ENCODE measurements at regions not wholly inside any gene's neighbourhood (a gene's known extent, or its start where the extent isn't known, plus 50 kb on each side); places are given as distances from the start of the nearest gene placed in this dataset.
"Not testable (repeated sequence)": the region's sequence is repeated elsewhere in the genome, so short reads cannot be mapped to it uniquely, and the experiment has no call there.

DNA sequence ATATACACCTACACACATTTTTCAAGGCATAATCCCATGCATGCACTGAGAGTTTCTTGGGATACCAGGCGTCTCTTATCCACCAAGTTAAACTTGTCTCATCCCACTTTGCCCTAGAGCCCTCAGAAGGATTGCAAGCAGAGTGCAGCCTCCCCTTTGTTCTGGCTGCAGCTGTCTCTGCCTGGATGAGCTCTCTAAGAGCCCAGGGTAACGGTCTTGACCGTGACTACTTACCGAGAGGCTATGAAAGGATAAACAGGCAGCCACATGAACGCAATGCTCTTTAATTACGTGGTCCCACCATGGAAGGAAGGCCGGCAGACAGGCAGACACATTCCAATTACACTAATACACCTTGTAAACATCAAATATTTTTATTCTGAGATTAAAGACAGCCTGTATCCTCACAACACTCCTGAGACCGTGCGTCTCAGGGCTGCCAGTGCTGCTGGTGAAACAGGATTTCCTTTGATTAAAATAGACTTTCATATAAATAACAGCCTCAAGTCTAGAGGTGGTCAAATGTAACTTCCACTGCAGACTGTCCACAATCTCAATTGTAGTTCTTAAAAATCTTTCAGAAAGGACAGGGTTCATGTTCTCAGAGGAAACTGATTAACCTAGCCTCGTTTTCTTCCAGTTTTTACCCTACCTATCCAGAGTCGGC lies 210.0 kb upstream of the PRDM1 start:
- DNase-seq (ENCODE audit: low spot score), result no peak
- intact Hi-C loops (cut with micrococcal nuclease), result no loop called here
- peaks cover 21% of the 10 kb centered on the region for H3K27me3 Mint-ChIP-seq (ENCODE audit: insufficient read depth)
- H3K27ac Mint-ChIP-seq, result no peak overlapping the region
- H3K4me1 Mint-ChIP-seq (ENCODE audit: low read depth), result peaks cover 35% of the 10 kb centered on the region
- no peak overlapping the region for H3K4me3 Mint-ChIP-seq
- peaks cover 8% of the 10 kb centered on the region for H3K9me3 Mint-ChIP-seq
- peaks cover 10% of the 10 kb centered on the region for H3K36me3 Mint-ChIP-seq (ENCODE audit: low read depth)

- no peak overlapping the region for H3K4me3 Mint-ChIP-seq
Observed at GRCh38 chr6:105874835-105875626, 211.1 kb upstream of the PRDM1 start.

DNA sequence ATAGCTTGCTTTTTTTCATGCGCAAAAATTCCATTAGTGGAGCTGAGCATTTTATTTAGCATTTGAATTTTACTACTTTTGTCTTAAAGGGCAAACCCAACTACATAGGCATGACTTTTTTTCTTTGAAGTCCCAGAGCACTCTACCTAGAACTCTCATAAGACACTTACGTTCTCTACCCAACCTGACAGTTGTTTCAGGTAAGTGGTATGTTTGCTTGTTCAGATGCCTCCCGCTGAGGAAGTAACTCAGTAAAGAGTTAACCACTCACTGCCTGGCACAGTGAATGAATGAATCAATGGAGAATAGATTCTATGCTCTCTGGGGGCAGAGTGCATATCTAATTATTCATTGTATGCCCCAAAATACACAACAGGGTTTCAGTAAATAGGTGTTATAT lies 212.3 kb upstream of the PRDM1 start:
- H3K4me3 Mint-ChIP-seq, result no peak overlapping the region
- peaks cover 14% of the 10 kb centered on the region for H3K27me3 Mint-ChIP-seq (ENCODE audit: insufficient read depth)
- no peak overlapping the region for H3K27ac Mint-ChIP-seq
- H3K36me3 Mint-ChIP-seq (ENCODE audit: low read depth), result peaks cover 12% of the 10 kb centered on the region
- DNase-seq (ENCODE audit: low spot score), result no peak
- peaks cover 8% of the 10 kb centered on the region for H3K9me3 Mint-ChIP-seq
- intact Hi-C loops (cut with micrococcal nuclease), result loop anchor here (1.0 kb wide), 3 partner anchors 63 to 225 kb away; no protein-coding TSS in a partner anchor
- H3K4me1 Mint-ChIP-seq (ENCODE audit: low read depth), result peaks cover 15% of the 10 kb centered on the region

More at GRCh38 chr6:105874835-105875626, 211.1 kb upstream of the PRDM1 start:
- Mint-ChIP-seq H3K9me3 (peaks cover 8% of the 10 kb centered on the region), H3K4me1 (ENCODE audit: low read depth) (peaks cover 26% of the 10 kb centered on the region), H3K36me3 (ENCODE audit: low read depth) (peaks cover 12% of the 10 kb centered on the region), H3K27ac (no peak overlapping the region), H3K27me3 (ENCODE audit: insufficient read depth) (peaks cover 14% of the 10 kb centered on the region)
- DNase-seq (ENCODE audit: low spot score), result no peak
- intact Hi-C loops (cut with micrococcal nuclease), result no loop called here

DNA sequence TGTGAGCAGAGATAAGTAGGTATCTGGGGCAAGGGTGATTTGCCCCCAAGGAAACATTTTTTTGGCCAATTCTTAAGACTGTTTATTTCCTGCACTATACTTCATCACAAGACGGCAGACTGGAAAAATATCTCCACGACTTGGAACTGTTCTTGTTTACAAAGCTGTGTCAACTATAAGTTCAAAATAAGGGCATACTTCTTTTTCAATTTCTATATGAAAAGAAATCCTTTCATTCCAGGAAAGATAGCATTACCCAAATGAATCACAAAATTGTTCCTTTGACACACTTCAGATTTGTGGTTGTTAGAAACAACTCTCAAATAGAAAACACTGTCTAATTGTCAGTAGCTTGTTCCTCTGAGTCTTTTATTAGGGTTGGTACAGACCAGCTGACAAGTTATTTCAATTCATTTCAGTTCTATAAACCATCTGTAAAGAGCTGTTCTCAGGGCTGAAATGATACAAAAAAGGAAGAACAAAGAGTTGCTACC lies 212.9 kb upstream of the PRDM1 start:
- H3K4me1 Mint-ChIP-seq (ENCODE audit: low read depth), result peaks cover 15% of the 10 kb centered on the region
- intact Hi-C loops (cut with micrococcal nuclease), result loop anchor here (1.0 kb wide), 3 partner anchors 63 to 225 kb away; no protein-coding TSS in a partner anchor
- peaks cover 8% of the 10 kb centered on the region for H3K9me3 Mint-ChIP-seq
- H3K27ac Mint-ChIP-seq, result no peak overlapping the region
- no peak for DNase-seq (ENCODE audit: low spot score)
- peaks cover 14% of the 10 kb centered on the region for H3K27me3 Mint-ChIP-seq (ENCODE audit: insufficient read depth)
- H3K36me3 Mint-ChIP-seq (ENCODE audit: low read depth), result peaks cover 10% of the 10 kb centered on the region
- no peak overlapping the region for H3K4me3 Mint-ChIP-seq

- Mint-ChIP-seq H3K4me3 (no peak overlapping the region), H3K27ac (no peak overlapping the region), H3K36me3 (ENCODE audit: low read depth) (peaks cover 10% of the 10 kb centered on the region), H3K27me3 (ENCODE audit: insufficient read depth) (peaks cover 11% of the 10 kb centered on the region), H3K9me3 (peaks cover 16% of the 10 kb centered on the region), H3K4me1 (ENCODE audit: low read depth) (peaks cover 15% of the 10 kb centered on the region)
- DNase-seq (ENCODE audit: low spot score), result no peak
- intact Hi-C loops (cut with micrococcal nuclease), result no loop called here
Observed at GRCh38 chr6:105872249-105872648, 213.9 kb upstream of the PRDM1 start.

DNA sequence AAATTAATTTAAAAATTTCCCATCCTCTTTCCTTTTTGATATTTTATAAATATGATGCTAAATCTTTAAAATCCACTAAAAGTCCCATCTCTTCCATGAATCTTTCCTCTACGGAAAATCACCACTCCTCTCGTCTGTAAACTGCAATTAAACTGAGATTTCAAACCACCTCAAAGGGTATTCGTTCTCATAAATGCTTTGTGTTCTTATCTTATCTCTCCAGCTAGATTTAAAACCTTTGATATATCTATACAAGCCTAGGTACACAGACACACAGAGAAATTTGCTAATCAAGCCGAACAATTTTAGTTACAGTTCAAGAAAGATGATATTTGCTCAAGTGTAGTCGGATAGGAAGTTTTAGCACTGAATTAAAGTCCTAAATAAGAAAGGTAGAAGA lies 214.6 kb upstream of the PRDM1 start:
- H3K27me3 Mint-ChIP-seq (ENCODE audit: insufficient read depth), result peaks cover 8% of the 10 kb centered on the region
- peaks cover 13% of the 10 kb centered on the region for H3K4me1 Mint-ChIP-seq (ENCODE audit: low read depth)
- peaks cover 15% of the 10 kb centered on the region for H3K9me3 Mint-ChIP-seq
- intact Hi-C loops (cut with micrococcal nuclease), result no loop called here
- H3K4me3 Mint-ChIP-seq, result no peak overlapping the region
- peaks cover 10% of the 10 kb centered on the region for H3K36me3 Mint-ChIP-seq (ENCODE audit: low read depth)
- H3K27ac Mint-ChIP-seq, result no peak overlapping the region
- DNase-seq (ENCODE audit: low spot score), result no peak

DNA sequence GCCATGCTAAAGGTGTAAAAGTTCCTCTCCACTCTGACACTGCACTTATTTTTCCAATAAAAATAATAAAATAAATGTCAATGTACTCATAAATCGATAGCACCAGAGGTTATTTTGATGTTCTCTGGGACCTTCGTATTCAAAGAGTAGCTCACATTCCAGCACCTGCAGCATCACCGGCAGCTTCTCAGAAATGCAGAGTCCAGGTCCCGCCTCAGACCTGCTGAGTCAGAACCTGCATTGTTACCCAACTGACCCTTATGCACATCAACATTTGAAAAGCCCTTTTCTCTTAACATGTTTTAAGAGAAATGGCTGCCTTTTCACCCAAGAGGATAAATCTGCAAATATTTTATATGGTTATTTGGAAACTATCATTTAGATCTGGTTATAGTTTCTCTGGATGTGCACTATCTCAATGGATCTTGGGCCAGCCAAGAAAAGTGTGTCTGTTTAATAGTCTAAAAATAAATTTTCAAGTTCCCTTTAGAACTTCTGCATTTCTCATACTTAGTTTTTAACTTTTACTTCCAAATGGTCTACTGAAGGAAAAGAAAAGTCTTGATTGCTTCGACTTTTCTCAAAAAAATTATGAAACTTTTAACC lies 216.2 kb upstream of the PRDM1 start:
- H3K36me3 Mint-ChIP-seq (ENCODE audit: low read depth), result peaks cover 17% of the 10 kb centered on the region
- peaks cover 16% of the 10 kb centered on the region for H3K27me3 Mint-ChIP-seq (ENCODE audit: insufficient read depth)
- peaks cover 12% of the 10 kb centered on the region for H3K4me1 Mint-ChIP-seq (ENCODE audit: low read depth)
- intact Hi-C loops (cut with micrococcal nuclease), result no loop called here
- H3K27ac Mint-ChIP-seq, result no peak overlapping the region
- H3K4me3 Mint-ChIP-seq, result no peak overlapping the region
- no peak for DNase-seq (ENCODE audit: low spot score)
- H3K9me3 Mint-ChIP-seq, result peaks cover 21% of the 10 kb centered on the region

DNA sequence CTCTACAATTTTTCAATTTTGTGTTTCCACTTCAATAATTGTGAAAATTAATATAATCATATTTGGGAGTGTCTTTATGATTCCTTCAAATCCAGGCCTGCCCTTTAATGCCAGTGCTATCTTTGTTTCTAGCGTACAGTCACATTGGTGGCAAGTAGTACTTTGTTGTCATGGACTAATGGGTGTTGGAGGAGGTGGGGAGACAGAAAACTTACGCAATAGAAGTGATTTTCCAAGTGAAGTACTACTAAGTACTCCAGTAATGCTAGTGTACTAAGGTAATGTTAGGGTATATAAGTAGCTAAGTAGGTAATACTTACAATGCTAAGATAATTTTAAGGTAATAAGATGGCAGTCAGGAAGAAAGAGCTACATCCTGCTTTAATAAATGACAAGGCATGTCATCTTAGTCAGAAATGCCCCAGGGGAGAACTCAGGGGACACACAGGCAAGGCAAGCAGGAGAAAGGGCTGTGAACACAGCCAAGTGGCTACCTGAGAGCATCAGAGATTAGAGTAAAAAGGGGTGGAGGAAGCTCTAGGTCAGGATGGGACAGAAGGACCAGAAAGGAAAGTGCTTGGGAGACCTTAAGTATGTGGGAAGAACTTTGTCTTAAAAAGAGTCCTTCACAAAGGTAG lies 217.2 kb upstream of the PRDM1 start:
- Mint-ChIP-seq H3K9me3 (peaks cover 21% of the 10 kb centered on the region), H3K36me3 (ENCODE audit: low read depth) (peaks cover 17% of the 10 kb centered on the region), H3K4me1 (ENCODE audit: low read depth) (peaks cover 11% of the 10 kb centered on the region), H3K4me3 (no peak overlapping the region), H3K27ac (no peak overlapping the region), H3K27me3 (ENCODE audit: insufficient read depth) (peaks cover 20% of the 10 kb centered on the region)
- intact Hi-C loops (cut with micrococcal nuclease), result no loop called here
- DNase-seq (ENCODE audit: low spot score), result no peak

- DNase-seq (ENCODE audit: low spot score), result no peak
- Mint-ChIP-seq H3K4me1 (ENCODE audit: low read depth) (peaks cover under 1% of the 10 kb centered on the region), H3K27ac (no peak overlapping the region), H3K27me3 (ENCODE audit: insufficient read depth) (peaks cover 26% of the 10 kb centered on the region), H3K36me3 (ENCODE audit: low read depth) (peaks cover 17% of the 10 kb centered on the region), H3K4me3 (no peak overlapping the region), H3K9me3 (peaks cover 21% of the 10 kb centered on the region)
- intact Hi-C loops (cut with micrococcal nuclease), result no loop called here
Observed at GRCh38 chr6:105867821-105868220, 218.3 kb upstream of the PRDM1 start.

DNA sequence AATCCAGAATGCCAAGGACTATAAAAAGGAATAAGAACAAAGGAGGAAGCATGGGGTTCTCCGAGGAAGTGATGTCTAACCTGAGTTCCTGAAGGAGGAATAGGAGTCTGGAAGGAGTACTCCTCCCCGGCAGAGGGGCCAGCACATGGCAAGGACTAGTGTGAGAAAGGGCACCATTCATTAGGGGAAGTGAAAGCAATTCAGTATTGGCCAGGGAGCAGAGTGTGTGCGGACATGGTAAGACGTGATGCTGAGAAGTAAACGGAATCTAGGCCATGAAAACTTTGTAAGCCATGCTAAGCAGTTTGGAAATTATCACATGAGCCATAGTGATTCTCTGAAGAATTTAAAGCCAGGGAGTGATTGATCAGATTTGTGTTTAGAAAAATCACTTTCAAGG lies 218.9 kb upstream of the PRDM1 start:
- H3K9me3 Mint-ChIP-seq, result peaks cover 19% of the 10 kb centered on the region
- H3K36me3 Mint-ChIP-seq (ENCODE audit: low read depth), result peaks cover 18% of the 10 kb centered on the region
- H3K4me3 Mint-ChIP-seq, result no peak overlapping the region
- H3K27ac Mint-ChIP-seq, result no peak overlapping the region
- no peak for DNase-seq (ENCODE audit: low spot score)
- peaks cover 24% of the 10 kb centered on the region for H3K27me3 Mint-ChIP-seq (ENCODE audit: insufficient read depth)
- intact Hi-C loops (cut with micrococcal nuclease), result no loop called here
- no peaks in the 10 kb centered on the region for H3K4me1 Mint-ChIP-seq (ENCODE audit: low read depth)

DNA sequence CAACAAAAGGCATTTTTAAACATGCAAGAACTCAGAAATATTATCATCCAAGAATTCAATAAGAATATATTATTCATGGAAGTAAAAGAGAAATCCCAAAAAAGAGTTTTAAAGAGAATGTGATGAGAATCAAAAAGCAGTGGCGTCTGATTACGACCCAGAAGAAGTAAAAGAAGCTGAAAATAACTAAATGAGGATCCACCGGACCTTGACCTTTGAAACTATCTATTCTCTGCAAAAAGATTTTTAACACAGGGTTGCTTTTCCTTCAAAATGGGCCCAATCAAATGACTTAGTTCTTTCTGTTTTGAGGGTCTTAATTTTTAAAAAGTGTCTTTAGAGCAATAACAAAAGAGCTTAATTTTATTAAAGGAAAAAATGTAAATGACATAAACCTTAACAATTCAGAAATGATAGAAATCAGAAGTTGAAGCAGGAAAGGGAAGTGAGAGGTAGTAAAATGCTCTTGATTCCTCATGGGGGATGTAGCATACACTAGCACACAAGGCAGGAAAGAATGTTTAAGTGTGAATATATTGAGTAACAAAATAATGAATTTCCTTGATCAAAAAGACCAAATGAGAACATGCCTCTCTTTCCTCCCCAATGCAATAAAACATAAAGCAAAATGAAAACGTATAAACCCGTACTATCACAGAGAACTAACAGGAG lies 223.1 kb upstream of the PRDM1 start:
- Mint-ChIP-seq H3K9me3 (peaks cover 37% of the 10 kb centered on the region), H3K27me3 (ENCODE audit: insufficient read depth) (peaks cover 25% of the 10 kb centered on the region), H3K4me1 (ENCODE audit: low read depth) (peaks cover 8% of the 10 kb centered on the region), H3K27ac (no peak overlapping the region), H3K36me3 (ENCODE audit: low read depth) (peaks cover 14% of the 10 kb centered on the region), H3K4me3 (no peak overlapping the region)
- intact Hi-C loops (cut with micrococcal nuclease), result no loop called here
- no peak for DNase-seq (ENCODE audit: low spot score)

- intact Hi-C loops (cut with micrococcal nuclease); H3K4me3 Mint-ChIP-seq; DNase-seq (ENCODE audit: low spot score); H3K27ac Mint-ChIP-seq: not testable (repeated sequence)
- Mint-ChIP-seq H3K9me3 (peaks cover 24% of the 10 kb centered on the region), H3K27me3 (ENCODE audit: insufficient read depth) (peaks cover 22% of the 10 kb centered on the region), H3K4me1 (ENCODE audit: low read depth) (peaks cover 14% of the 10 kb centered on the region), H3K36me3 (ENCODE audit: low read depth) (peaks cover 10% of the 10 kb centered on the region)
Observed at GRCh38 chr6:105860927-105861326, 225.2 kb upstream of the PRDM1 start.
